GM18517 (cell line): ENCODE measurements at regions not wholly inside any gene's neighbourhood (a gene's known extent, or its start where the extent isn't known, plus 50 kb on each side); places are given as distances from the start of the nearest gene placed in this dataset.
"Not testable (repeated sequence)": the region's sequence is repeated elsewhere in the genome, so short reads cannot be mapped to it uniquely, and the experiment has no call there.

Source experiments
- ATAC-seq: cut with Tn5 transposase; IDR thresholded peaks from one replicate; pipeline ENCODE4 v1.9.1; 2021; ENCODE audit warnings: mild to moderate bottlenecking, moderate library complexity; ENCODE audit not compliant: unreplicated experiment

GRCh38 chr7:115574681-115575291 lies 455.8 kb downstream of the TFEC start:
- ATAC-seq, result no peak

- ATAC-seq, result no peak
Observed at GRCh38 chr7:115572111-115572510, 458.5 kb downstream of the TFEC start.

GRCh38 chr7:115561335-115562110 lies 469.0 kb downstream of the TFEC start:
- no peak for ATAC-seq

- no peak for ATAC-seq
Observed at GRCh38 chr7:115559877-115560276, 470.7 kb downstream of the TFEC start.

DNA sequence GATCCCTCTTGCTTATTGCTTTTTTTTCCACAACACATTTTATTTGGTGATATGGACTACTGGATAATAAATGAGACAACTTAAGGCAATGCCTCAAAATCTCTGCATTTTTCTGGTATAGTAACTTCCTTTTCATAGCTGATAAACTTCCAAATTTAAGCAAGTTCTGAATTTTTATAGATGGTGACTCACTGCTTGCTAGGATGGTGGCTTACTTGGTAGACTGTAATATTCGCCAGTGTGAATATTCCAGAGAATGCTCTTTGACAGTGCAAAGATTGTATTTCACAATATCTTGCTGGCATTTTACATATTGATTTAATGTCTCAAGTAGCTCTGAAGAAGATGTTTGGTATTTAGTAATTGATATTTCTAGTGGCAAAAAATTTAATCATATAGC lies 472.4 kb downstream of the TFEC start:
- ATAC-seq, result no peak

DNA sequence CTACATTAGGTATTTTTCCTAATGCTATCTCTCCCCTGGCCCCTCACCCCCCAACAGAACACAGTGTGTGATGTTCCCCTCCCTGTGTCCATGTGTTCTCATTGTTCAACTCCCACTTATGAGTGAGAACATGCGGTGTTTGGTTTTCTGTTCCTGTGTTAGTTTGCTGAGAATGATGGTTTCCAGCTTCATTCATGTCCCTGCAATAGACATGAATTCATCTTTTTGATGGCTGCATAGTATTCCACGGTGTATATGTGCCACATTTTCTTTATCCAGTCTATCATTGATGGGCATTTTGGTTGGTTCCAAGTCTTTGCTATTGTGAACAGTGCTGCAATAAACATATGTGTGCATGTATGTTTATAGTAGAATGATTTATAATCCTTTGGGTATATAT lies 473.3 kb downstream of the TFEC start:
- ATAC-seq, result not testable (repeated sequence)

DNA sequence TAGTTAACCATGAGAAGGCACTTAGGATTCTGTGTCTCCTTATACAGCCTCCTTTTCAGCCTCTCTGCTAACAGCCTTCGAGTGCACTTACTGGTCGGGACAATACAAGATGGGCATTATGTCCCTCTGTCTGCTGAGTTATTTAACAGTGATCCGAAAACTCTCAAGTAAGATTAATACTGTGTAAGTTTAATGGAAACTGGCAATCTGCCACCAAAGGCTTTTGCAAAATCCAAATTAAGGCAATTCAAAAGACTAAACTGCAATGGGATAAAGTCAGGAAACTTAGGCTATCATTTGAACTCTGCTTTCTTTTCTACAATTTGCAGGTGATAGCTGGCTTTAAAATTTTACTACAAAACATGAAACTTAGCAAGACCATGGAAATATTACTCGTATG lies 477.8 kb downstream of the TFEC start:
- no peak for ATAC-seq

GRCh38 chr7:115549910-115550309 lies 480.7 kb downstream of the TFEC start:
- ATAC-seq, result no peak

GRCh38 chr7:115548756-115549155 lies 481.8 kb downstream of the TFEC start:
- ATAC-seq, result no peak

GRCh38 chr7:115546790-115547189 lies 483.8 kb downstream of the TFEC start:
- ATAC-seq, result no peak

DNA sequence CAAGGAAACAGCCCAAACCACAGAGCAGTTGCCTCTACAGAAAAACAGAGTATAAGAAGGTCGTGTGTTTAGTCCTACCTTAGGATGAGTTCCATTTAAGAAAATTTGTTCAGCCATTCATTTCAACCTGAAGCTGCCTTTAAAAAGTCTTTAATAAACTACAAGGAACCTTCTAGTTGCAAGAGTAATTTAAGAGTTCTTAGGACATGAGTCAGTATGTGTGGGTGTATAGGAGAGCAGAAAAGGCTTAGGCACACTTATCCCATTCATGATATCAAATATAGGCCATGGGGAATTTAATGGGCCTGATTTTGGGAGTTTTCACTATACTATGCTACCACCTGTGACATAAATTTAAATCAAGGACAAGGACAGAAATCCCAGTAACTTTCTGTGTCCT lies 496.8 kb downstream of the TFEC start:
- no peak for ATAC-seq

DNA sequence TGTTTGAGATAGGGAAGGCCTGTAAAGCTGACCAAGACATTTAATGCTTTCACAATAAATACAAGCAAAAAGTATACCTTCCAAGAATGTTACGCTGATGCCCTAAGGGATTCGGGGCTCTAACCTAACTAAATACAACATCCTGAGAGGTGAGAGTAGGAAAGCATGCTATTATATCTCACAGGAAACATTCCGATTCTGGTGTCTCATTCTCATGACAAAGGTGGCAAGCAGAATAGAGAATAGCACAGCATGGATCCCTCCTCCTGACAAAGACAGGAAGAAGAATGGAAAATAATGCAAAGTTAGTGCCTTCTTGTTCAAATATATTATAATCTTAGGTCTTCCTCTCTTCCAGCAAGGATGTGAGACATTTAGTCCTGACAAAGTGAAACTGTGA lies 504.3 kb downstream of the TFEC start:
- no peak for ATAC-seq

DNA sequence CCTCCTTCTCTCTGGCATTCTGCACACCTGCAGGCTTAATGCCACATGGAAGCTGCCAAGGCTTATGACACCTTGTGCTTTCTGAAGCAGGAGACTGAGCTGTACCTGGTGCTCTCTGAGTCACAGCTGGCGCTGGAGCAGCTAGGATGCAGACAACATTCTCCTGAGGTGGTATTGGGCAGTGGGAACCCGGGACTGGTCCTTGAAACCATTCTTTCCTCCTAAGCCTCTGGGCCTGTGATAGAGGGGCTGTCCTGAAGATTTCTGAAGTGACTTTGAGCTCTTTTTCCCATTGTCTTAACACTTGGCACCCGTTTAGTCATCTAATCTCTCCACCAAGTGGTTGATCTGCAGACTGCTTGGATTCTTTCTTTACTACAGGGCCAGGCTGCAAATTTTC lies 508.4 kb downstream of the TFEC start:
- ATAC-seq, result no peak

- ATAC-seq, result no peak
Observed at GRCh38 chr7:115516341-115516740, 514.2 kb downstream of the TFEC start.

- no peak for ATAC-seq
Observed at GRCh38 chr7:115511330-115511729, 519.2 kb downstream of the TFEC start.

- no peak for ATAC-seq
Observed at GRCh38 chr7:115505136-115505535, 525.4 kb downstream of the TFEC start.

GRCh38 chr7:115499956-115500355 lies 530.6 kb downstream of the TFEC start:
- ATAC-seq, result no peak

DNA sequence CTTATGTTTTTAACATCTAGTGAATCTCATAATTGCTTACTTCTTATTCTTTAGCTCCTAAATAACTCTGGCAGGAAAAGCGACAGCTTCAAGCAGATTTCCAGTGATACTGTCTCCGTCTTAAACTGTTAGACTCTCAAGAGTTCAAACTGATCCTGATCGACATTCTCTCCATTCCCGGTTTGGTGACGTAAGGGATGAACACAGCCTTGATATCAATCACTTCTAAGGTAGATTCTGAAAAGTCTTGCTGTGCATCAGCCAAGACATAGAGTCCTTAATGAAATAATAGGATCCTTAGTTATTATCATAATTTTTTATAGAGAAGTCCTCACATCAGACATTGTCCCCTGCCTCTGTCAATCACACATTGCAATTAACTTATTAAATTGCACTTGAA lies 534.6 kb downstream of the TFEC start:
- ATAC-seq, result no peak

GRCh38 chr7:115494529-115495147 lies 535.9 kb downstream of the TFEC start:
- no peak for ATAC-seq

GRCh38 chr7:115493381-115493780 lies 537.2 kb downstream of the TFEC start:
- ATAC-seq, result no peak

- no peak for ATAC-seq
Observed at GRCh38 chr7:115491744-115492380, 538.7 kb downstream of the TFEC start.

DNA sequence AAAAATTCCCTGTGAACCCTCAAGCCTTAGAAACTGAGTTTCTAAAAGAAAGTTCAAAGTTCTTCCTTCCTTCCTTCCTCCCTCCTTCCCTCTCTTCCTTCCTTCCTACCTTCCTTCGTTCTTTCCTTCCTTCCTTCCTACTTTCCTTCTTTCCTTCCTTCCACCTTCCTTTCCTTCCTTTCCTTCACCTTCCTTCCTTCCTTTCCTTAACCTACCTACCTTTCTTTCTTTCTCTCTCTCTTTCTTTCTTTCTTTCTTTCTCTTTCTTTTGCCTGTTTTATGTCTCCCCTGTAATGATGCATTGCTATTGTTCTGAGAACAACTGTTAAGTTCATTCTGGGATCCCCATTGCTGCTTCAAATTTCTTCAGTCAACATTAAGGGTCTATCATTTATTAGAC lies 551.1 kb downstream of the TFEC start:
- no peak for ATAC-seq
